Naive thymus-derived CD8-positive, alpha-beta T cell (primary cell): ENCODE measurements at regions not wholly inside any gene's neighbourhood (a gene's known extent, or its start where the extent isn't known, plus 50 kb on each side); places are given as distances from the start of the nearest gene placed in this dataset.

Experiments
- ATAC-seq, 2 donors: fragments of 150-1000 bp; cut with Tn5 transposase in 1 of 2; sonication (Bioruptor Pico), chemical (Tn5 transposase) in 1 of 2; 1 replicate in 1 of 2; 2 replicates in 1 of 2; pipeline ENCODE4 v1.10.0; 2021; ENCODE audit warnings: mild to moderate bottlenecking in 2 of 2, moderate library complexity in 2 of 2
- POLR2A ChIA-PET: fragments of 350-600 bp; sonication (Branson Sonifier 250); formaldehyde crosslinking; loops from one replicate; lab custom pipeline; 2021; ENCODE audit warnings: antibody characterized with exemption; lab: Charles Lee
- DNase-seq, 10 donors: peaks; one replicate each; pipeline versions ENCODE4 v3.0.0 to v3.0.0-alpha.2; 2020 to 2022
- H3K27ac Mint-ChIP-seq, 10 donors: one replicate each; pipeline ENCODE4 v1.8.0; 2020 to 2022; ENCODE audit warnings: mild to moderate bottlenecking in 10 of 10, mixed read lengths in 10 of 10, moderate library complexity in 4 of 10, inconsistent platforms in 1 of 10
- H3K27me3 Mint-ChIP-seq, 5 donors: one replicate each; pipeline ENCODE4 v1.8.0; 2021 to 2022; ENCODE audit warnings: mixed read lengths in 5 of 5
- H3K36me3 Mint-ChIP-seq, 3 donors: one replicate each; pipeline ENCODE4 v1.8.0; 2020 to 2022; ENCODE audit warnings: mixed read lengths in 3 of 3, mild to moderate bottlenecking in 2 of 3, inconsistent platforms in 1 of 3
- H3K4me1 Mint-ChIP-seq, 4 donors: one replicate each; pipeline ENCODE4 v1.8.0; 2021 to 2022; ENCODE audit warnings: mixed read lengths in 4 of 4
- H3K4me3 Mint-ChIP-seq, 10 donors: one replicate each; pipeline ENCODE4 v1.8.0; 2020 to 2022; ENCODE audit warnings: mild to moderate bottlenecking in 10 of 10, mixed read lengths in 10 of 10, moderate library complexity in 6 of 10, inconsistent platforms in 1 of 10
- H3K9me3 Mint-ChIP-seq, 9 donors: one replicate each; pipeline ENCODE4 v1.8.0; 2020 to 2022; ENCODE audit warnings: mixed read lengths in 9 of 9, mild to moderate bottlenecking in 3 of 9, inconsistent platforms in 1 of 9, moderate library complexity in 1 of 9

GRCh38 chr1:56442290-56442877 is 137.0 kb downstream of the PLPP3 start:
- POLR2A ChIA-PET, result no interaction called here
- Mint-ChIP-seq H3K4me1 (peaks cover 0 to 3% (median 0%) of the 10 kb centered on the region in 4 donors), H3K27ac (no peak overlapping the region), H3K27me3 (no peaks in the 10 kb centered on the region), H3K4me3 (no peak overlapping the region), H3K9me3 (peaks cover 0 to 2% (median 0%) of the 10 kb centered on the region in 9 donors), H3K36me3 (no peaks in the 10 kb centered on the region)
- ATAC-seq, result no peak
- DNase-seq, result no peak

- DNase-seq, result no peak
- no peaks in the 10 kb centered on the region for H3K36me3 Mint-ChIP-seq
- no peak overlapping the region for H3K27ac Mint-ChIP-seq
- no peak for ATAC-seq
- H3K4me1 Mint-ChIP-seq, result peaks cover 0 to 3% (median 0%) of the 10 kb centered on the region in 4 donors
- POLR2A ChIA-PET, result no interaction called here
- H3K27me3 Mint-ChIP-seq, result no peaks in the 10 kb centered on the region
- H3K9me3 Mint-ChIP-seq, result peaks cover 0 to 2% (median 0%) of the 10 kb centered on the region in 9 donors
- H3K4me3 Mint-ChIP-seq, result no peak overlapping the region
Measured at GRCh38 chr1:56441601-56442000, 137.8 kb downstream of the PLPP3 start.

DNA sequence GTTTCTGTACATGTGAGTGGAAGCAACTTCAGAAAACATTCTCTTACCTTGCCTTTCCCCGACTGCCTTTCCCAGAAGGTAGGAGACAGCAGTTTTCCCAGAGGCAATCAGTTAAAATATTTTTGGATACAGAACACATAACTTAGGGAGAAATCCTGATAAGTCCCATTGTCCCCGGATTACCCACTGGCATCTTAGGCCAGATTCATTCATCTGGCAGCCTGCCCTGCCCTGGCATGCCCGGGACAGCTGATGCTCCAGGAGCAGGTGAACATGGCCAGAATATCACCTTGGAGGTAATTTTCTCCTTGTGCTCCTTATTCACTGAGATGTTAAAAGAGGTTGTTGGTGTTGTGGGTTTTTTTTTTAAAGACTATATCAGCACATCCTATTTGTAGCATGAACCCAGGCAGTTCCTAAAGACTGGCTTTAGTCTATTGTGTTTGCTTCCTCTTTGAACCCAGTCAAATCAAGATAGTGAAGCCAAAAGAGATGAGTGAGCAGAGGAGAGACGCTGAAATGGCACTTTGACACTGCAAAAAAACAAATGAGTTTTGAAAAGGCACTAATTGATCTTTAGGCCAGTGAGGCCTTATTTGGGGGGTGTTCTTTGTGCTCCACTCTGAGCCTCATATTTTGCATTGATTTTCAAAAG is 139.6 kb downstream of the PLPP3 start:
- peaks cover 0 to 2% (median 0%) of the 10 kb centered on the region in 9 donors for H3K9me3 Mint-ChIP-seq
- no peak for DNase-seq
- H3K4me3 Mint-ChIP-seq, result no peak overlapping the region
- H3K4me1 Mint-ChIP-seq, result peaks cover 0 to 8% (median 0%) of the 10 kb centered on the region in 4 donors
- no peak overlapping the region for H3K27ac Mint-ChIP-seq
- POLR2A ChIA-PET, result no interaction called here
- no peaks in the 10 kb centered on the region for H3K27me3 Mint-ChIP-seq
- no peak for ATAC-seq
- no peaks in the 10 kb centered on the region for H3K36me3 Mint-ChIP-seq

DNA sequence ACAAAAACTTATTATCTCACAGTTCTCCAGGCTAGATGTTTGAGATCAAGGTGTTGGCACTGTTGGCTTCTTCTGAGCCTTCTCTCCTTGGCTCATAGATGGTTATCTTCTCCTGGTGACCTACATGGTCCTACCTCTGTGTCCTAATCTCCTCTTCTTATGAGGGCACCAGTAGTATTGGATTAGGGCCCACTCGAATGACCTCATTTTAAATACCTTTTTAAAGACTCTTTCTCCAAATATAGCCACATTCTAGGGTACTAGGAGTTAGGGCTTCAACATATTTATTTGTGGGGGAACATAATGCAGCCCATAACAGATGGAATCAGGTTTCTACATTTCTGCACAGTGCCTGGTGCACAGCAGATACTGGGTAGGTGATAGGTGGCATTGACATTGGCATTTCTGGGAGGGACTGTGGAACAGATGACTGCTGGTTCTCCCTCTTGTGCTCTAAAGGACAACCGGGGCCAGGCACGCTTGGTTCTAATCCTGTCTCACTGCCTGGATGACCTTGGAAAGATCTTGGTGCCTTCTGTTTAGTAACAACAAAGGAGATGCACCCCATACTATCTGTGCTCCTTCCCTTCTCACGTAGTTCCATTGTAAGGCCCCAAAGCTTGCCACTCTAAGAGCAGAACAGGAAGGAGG is 140.3 kb downstream of the PLPP3 start:
- peaks cover 0 to 13% (median 0%) of the 10 kb centered on the region in 4 donors for H3K4me1 Mint-ChIP-seq
- DNase-seq (no peak), ATAC-seq (no peak)
- no peaks in the 10 kb centered on the region for H3K36me3 Mint-ChIP-seq
- peaks cover 0 to 1% (median 0%) of the 10 kb centered on the region in 5 donors for H3K27me3 Mint-ChIP-seq
- no peak overlapping the region for H3K27ac Mint-ChIP-seq
- H3K4me3 Mint-ChIP-seq, result no peak overlapping the region
- no peaks in the 10 kb centered on the region for H3K9me3 Mint-ChIP-seq
- POLR2A ChIA-PET, result no interaction called here

DNA sequence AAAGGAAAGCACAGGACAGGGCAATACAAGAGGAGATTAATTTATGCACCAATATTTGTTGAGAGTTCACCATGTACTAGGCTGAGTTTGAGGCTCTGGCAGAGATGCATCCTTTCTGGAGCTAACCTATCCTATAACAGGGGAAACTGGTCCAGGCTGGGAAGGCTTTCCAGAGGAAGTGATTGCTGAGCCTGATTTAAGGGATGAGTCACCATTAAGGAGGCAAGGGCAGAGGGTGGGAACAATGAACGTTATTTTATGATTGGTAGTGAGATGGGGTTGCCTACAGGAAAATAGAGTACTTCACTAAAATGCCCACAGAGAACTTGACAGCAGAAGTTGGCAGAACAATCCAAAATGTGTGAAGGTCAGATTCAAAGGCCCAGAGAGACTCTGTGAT is 141.4 kb downstream of the PLPP3 start:
- Mint-ChIP-seq H3K36me3 (no peaks in the 10 kb centered on the region), H3K4me1 (peaks cover 0 to 24% (median 0%) of the 10 kb centered on the region in 4 donors), H3K27me3 (peaks cover 0 to 12% (median 0%) of the 10 kb centered on the region in 5 donors), H3K27ac (no peak overlapping the region), H3K9me3 (no peaks in the 10 kb centered on the region), H3K4me3 (no peak overlapping the region)
- DNase-seq, result no peak
- POLR2A ChIA-PET, result no interaction called here
- ATAC-seq, result no peak

DNA sequence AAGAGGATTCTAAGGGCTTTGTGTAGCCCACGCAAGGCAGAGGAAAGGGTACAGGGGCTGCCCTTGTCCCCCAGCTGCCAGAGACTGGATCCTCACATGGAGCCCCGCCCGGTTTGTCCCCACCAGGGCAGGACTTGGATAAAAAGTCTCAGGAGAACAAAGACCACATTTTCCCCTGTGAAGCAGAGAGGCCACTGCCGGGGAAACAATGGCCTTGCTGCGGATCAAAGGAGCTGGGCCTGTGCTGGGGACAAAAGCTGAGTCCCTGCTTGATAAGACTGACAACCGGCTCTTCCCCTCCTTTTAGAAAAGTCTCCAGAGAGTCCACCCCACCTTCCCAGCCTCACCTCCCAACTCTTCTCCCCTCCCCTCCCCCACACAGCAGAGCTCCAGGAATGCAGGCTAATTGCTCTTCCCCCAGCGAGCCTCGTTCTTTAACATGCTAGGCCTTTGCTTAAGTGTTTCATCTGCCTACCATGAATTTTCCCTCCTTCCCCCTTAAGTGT is 142.4 kb downstream of the PLPP3 start:
- ATAC-seq, result no peak
- Mint-ChIP-seq H3K27ac (no peak overlapping the region), H3K27me3 (peaks cover 0 to 14% (median 0%) of the 10 kb centered on the region in 5 donors), H3K36me3 (no peaks in the 10 kb centered on the region), H3K4me1 (peaks cover 0 to 32% (median 0%) of the 10 kb centered on the region in 4 donors), H3K4me3 (no peak overlapping the region), H3K9me3 (no peaks in the 10 kb centered on the region)
- DNase-seq, result no peak
- POLR2A ChIA-PET, result no interaction called here

GRCh38 chr1:56436296-56436695 is 143.1 kb downstream of the PLPP3 start:
- no peak overlapping the region for H3K27ac Mint-ChIP-seq
- H3K9me3 Mint-ChIP-seq, result no peaks in the 10 kb centered on the region
- DNase-seq (no peak), ATAC-seq (no peak)
- POLR2A ChIA-PET, result no interaction called here
- H3K27me3 Mint-ChIP-seq, result peaks cover 0 to 14% (median 0%) of the 10 kb centered on the region in 5 donors
- H3K4me3 Mint-ChIP-seq, result no peak overlapping the region
- H3K36me3 Mint-ChIP-seq, result no peaks in the 10 kb centered on the region
- peaks cover 0 to 36% (median 0%) of the 10 kb centered on the region in 4 donors for H3K4me1 Mint-ChIP-seq

GRCh38 chr1:56435434-56436262 is 143.7 kb downstream of the PLPP3 start:
- POLR2A ChIA-PET, result no interaction called here

DNA sequence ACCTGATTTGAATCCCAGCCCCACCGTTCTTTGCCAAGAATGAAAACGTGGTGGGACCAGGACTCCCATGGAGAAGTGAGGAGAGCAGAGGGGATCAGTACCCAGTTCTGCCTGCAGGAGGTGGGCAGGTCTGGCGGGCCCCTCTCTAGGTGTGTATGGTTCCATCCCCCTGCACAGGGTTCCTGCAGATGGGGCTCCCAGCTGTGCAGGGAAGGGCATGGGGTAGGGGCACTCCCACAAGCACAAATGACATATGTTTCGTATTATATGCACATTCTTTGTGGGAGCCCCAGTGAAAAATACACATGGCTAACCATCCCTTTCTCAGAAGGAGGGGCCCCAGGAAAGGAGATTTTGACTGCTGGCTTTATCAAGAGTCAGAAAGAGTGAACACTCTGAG is 144.6 kb downstream of the PLPP3 start:
- DNase-seq (no peak), ATAC-seq (no peak)
- Mint-ChIP-seq H3K36me3 (no peaks in the 10 kb centered on the region), H3K27me3 (peaks cover 0 to 14% (median 0%) of the 10 kb centered on the region in 5 donors), H3K9me3 (no peaks in the 10 kb centered on the region), H3K4me1 (peaks cover 0 to 42% (median 0%) of the 10 kb centered on the region in 4 donors), H3K27ac (no peak overlapping the region), H3K4me3 (no peak overlapping the region)
- POLR2A ChIA-PET, result no interaction called here

More at GRCh38 chr1:56435434-56436262, 143.7 kb downstream of the PLPP3 start:
- DNase-seq (no peak), ATAC-seq (no peak)
- Mint-ChIP-seq H3K9me3 (no peaks in the 10 kb centered on the region), H3K4me3 (no peak overlapping the region), H3K36me3 (no peaks in the 10 kb centered on the region), H3K4me1 (peaks cover 0 to 38% (median 0%) of the 10 kb centered on the region in 4 donors), H3K27me3 (peaks cover 0 to 14% (median 0%) of the 10 kb centered on the region in 5 donors), H3K27ac (no peak overlapping the region)

- H3K27me3 Mint-ChIP-seq, result peaks cover 0 to 14% (median 0%) of the 10 kb centered on the region in 5 donors
- ATAC-seq (no peak), DNase-seq (no peak)
- H3K4me3 Mint-ChIP-seq, result no peak overlapping the region
- POLR2A ChIA-PET, result no interaction called here
- no peaks in the 10 kb centered on the region for H3K36me3 Mint-ChIP-seq
- no peaks in the 10 kb centered on the region for H3K9me3 Mint-ChIP-seq
- no peak overlapping the region for H3K27ac Mint-ChIP-seq
- peaks cover 0 to 39% (median 0%) of the 10 kb centered on the region in 4 donors for H3K4me1 Mint-ChIP-seq
Measured at GRCh38 chr1:56434025-56434424, 145.3 kb downstream of the PLPP3 start.

- H3K36me3 Mint-ChIP-seq, result no peaks in the 10 kb centered on the region
- ATAC-seq (no peak), DNase-seq (no peak)
- H3K9me3 Mint-ChIP-seq, result no peaks in the 10 kb centered on the region
- H3K4me1 Mint-ChIP-seq, result peaks cover 0 to 39% (median 0%) of the 10 kb centered on the region in 4 donors
- POLR2A ChIA-PET, result no interaction called here
- peaks cover 0 to 14% (median 0%) of the 10 kb centered on the region in 5 donors for H3K27me3 Mint-ChIP-seq
- H3K27ac Mint-ChIP-seq, result peak overlapping the region in 1 of 10 donors; percentile 20
- H3K4me3 Mint-ChIP-seq, result peak overlapping the region in 1 of 10 donors; percentile 5
Measured at GRCh38 chr1:56433056-56433577, 146.2 kb downstream of the PLPP3 start.
